ENCODE measurements at regions not wholly inside any gene's neighbourhood (a gene's known extent, or its start where the extent isn't known, plus 50 kb on each side); places are given as distances from the start of the nearest gene placed in this dataset.

- peak; percentile 2 for TF ChIP-seq CTCF (IDR thresholded peaks at IDR 0.05; ENCODE audit: insufficient read depth, missing control alignments)
- FAIRE-seq (no peak), DNase-seq (ENCODE audit: insufficient read length, low spot score) (no peak)
Measured at GRCh38 chr9:96140296-96141127, 161.5 kb downstream of the HSD17B3 start.

- FAIRE-seq (no peak), DNase-seq (ENCODE audit: insufficient read length, low spot score) (no peak)
- TF ChIP-seq CTCF (IDR thresholded peaks at IDR 0.05; ENCODE audit: insufficient read depth, missing control alignments): no peak
Measured at GRCh38 chr9:96139592-96140295, 162.2 kb downstream of the HSD17B3 start.

- FAIRE-seq (no peak), DNase-seq (ENCODE audit: insufficient read length, low spot score) (no peak)
- no peak for TF ChIP-seq CTCF (IDR thresholded peaks at IDR 0.05; ENCODE audit: insufficient read depth, missing control alignments)
Measured at GRCh38 chr9:96138616-96139015, 163.4 kb downstream of the HSD17B3 start.

GRCh38 chr9:96137671-96138429 is 164.1 kb downstream of the HSD17B3 start:
- no peak for FAIRE-seq
- no peak for TF ChIP-seq CTCF (IDR thresholded peaks at IDR 0.05; ENCODE audit: insufficient read depth, missing control alignments)
- DNase-seq (ENCODE audit: insufficient read length, low spot score): no peak

- TF ChIP-seq CTCF (IDR thresholded peaks at IDR 0.05; ENCODE audit: insufficient read depth, missing control alignments): no peak
- FAIRE-seq (no peak), DNase-seq (ENCODE audit: insufficient read length, low spot score) (no peak)
Measured at GRCh38 chr9:96136992-96137670, 164.8 kb downstream of the HSD17B3 start.

- FAIRE-seq: no peak
Measured at GRCh38 chr9:96135753-96136290, 166.2 kb downstream of the HSD17B3 start.

More at GRCh38 chr9:96135753-96136290, 166.2 kb downstream of the HSD17B3 start:
- no peak for DNase-seq (ENCODE audit: insufficient read length, low spot score)
- no peak for TF ChIP-seq CTCF (IDR thresholded peaks at IDR 0.05; ENCODE audit: insufficient read depth, missing control alignments)

Measured in D721Med (cell line).